ENCODE measurements at regions not wholly inside any gene's neighbourhood (a gene's known extent, or its start where the extent isn't known, plus 50 kb on each side); places are given as distances from the start of the nearest gene placed in this dataset.

DNA sequence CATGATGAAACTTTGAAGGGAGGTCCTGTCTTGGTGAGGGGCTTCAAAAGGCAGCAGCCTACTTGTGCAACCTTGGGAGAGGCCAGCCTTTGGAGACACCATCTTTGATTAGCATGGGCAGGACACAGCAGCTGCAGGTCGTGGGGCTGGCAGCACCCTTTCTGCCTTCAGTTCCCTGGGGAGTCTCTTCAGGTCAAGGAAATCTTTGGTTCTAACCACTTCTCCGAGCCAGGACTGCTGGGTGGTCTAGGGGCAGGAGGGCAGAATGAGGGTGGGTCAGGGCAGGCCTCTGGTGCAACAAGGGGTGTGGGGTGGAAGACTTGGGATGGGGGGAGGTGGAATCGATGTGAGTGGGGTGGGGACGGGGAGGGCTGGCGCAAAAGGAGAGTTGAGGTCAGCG lies 269.7 kb downstream of the FOXD2 start:
- TF ChIP-seq FOXA1 (IDR thresholded peaks at IDR 0.05) (no peak), FOXM1 (IDR thresholded peaks at IDR 0.05; ENCODE audit: borderline replicate concordance) (no peak), SUZ12 (IDR thresholded peaks at IDR 0.05) (no peak), SP1 (IDR thresholded peaks at IDR 0.05) (no peak)
- TF ChIP-seq, protein P1, sequence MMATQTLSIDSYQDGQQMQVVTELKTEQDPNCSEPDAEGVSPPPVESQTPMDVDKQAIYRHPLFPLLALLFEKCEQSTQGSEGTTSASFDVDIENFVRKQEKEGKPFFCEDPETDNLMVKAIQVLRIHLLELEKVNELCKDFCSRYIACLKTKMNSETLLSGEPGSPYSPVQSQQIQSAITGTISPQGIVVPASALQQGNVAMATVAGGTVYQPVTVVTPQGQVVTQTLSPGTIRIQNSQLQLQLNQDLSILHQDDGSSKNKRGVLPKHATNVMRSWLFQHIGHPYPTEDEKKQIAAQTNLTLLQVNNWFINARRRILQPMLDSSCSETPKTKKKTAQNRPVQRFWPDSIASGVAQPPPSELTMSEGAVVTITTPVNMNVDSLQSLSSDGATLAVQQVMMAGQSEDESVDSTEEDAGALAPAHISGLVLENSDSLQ (IDR thresholded peaks at IDR 0.05): no peak

Data from HEK293T (cell line).